GM18951 (cell line): ENCODE measurements at regions not wholly inside any gene's neighbourhood (a gene's known extent, or its start where the extent isn't known, plus 50 kb on each side); places are given as distances from the start of the nearest gene placed in this dataset.

Source experiments
- POLR2A ChIP-seq: IDR thresholded peaks from 4 replicates; pipeline ENCODE4 v1.6.1; 2011; ENCODE audit warnings: mild to moderate bottlenecking; ENCODE audit not compliant: insufficient read length, insufficient read depth; ENCODE audit errors: extremely low read depth
- in situ Hi-C: fragments of 300-500 bp; cut with MboI; formaldehyde crosslinking; loops from one replicate; pipeline ENCODE4 v1.12.0; 2022; ENCODE audit warnings: low sequenced_read_pairs, mixed read lengths, inconsistent platforms; ENCODE audit not compliant: unreplicated experiment

DNA sequence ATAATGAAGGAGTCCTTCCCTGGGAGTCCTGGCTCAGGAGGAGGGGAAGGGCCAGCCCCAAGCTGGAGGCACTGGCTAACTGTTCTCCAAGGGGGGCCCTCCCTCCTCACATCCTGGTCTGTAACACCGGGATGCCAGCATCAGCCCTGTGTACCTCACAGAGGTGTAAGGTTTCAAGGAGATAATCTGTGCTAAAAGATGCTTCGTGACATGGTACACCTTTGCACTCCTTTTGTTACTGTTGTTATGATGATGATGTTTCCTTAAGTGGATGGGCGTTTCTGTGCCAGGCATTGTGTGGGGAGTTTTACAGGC lies 236.7 kb upstream of the TNRC6C start:
- in situ Hi-C loops, result no loop called here

DNA sequence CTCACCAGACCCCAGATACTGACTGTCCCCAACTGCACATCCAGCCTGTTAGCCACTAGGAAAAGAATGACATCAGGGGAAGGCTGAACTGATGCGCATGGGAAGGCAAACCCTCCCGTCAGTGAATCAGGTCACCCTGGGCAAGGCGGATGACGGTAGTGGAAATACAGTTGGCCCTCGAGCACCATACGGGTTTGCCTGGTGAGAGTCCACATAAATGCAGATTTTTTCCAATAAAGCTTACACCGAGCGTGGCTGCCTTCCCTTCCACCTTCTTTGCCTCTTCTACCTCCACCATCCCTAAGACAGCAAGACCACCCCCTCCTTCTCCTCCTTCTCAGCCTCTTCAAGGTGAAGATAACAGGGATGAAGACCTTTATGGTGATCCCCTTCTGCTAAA lies 236.1 kb upstream of the TNRC6C start:
- TF ChIP-seq POLR2A, result no peak
- in situ Hi-C loops, result no loop called here

More for the DNA sequence above, 236.7 kb upstream of the TNRC6C start:
- no peak for TF ChIP-seq POLR2A

DNA sequence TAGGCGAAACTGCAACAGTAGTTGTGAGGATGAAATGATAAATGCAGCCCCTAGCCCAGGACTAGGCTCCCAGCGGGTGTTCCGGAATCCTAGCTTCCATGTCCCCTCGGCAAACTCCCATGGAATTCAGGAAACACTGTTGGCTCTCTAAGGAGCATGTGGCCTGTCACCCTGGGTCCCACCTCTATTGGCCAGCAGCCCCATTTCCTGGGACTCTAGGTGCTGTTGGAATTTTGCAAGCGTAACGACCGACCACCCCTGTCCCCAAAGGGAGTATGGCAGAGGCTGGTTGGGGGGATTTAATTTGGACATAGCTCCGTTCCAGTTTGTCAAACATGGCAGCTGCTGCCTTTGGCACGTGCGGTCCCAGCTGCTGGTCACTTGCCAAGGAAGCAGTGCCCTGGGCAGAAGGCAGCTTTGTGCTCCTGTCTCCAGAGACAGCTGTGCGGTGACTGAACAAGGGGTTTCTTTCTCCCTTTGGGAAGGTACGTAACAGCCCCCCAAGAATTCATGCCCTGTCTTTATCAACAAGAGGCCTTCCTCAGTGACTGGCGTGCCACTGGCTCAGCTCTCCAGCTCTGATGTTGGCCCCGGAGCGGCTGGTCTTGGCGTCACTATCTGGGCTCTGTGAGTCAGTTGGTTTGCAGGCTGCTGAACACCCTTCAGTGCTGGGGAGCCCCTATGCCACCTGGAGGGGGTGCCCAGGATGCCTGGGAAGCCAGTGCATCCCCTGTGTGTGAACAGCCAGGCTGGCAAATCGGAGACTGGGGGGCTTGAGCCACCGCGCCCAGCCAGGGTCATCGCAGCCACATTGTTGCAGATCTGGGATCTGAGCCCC lies 235.2 kb upstream of the TNRC6C start:
- in situ Hi-C loops, result no loop called here
- no peak for TF ChIP-seq POLR2A

DNA sequence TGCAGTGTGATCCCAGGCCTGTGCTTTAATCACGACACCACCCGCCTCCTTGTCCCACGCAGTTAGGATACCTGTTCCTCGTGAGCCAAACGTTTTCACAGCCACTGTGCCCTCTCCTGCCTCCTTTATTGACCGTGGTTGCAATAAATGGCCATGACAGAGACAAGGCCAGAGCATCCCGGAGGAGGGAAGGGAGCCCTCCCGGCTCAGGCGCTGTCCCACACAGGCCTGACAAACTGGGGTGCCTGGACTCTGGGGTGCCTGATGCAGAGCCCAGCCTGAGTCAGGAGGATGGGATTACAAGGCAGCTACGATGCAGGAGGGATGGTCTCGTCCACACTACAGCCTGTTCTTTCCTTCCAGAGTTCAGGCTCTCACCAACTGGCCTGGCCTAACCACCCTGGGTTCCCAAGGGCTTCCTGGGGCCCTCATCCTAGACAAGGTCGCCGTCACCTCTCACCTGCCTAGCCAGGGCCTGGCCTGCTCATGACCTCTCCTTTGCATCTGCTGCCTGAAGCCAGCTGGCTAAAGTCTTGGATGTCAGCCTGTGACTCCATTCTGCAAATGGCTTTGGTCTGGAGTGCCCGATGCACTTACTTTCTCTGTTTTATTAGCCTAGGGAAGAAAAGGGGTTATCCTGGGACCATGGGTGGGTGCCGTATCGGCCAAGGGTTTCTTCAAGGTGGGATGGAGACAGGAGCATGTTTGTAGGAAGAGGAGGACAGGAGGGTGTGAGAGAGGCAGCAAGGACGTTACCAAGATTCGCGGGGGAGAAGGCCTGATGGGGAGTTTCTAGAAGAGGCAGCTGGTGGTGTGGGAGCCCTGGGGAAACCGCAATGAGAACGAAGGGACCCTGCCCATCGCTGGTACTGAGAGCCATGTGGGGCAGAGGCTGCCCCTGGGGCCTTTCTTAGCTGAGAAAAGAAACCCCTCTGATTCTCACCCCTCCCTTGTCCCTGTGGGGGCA lies 234.3 kb upstream of the TNRC6C start:
- no peak for TF ChIP-seq POLR2A
- in situ Hi-C loops, result no loop called here

DNA sequence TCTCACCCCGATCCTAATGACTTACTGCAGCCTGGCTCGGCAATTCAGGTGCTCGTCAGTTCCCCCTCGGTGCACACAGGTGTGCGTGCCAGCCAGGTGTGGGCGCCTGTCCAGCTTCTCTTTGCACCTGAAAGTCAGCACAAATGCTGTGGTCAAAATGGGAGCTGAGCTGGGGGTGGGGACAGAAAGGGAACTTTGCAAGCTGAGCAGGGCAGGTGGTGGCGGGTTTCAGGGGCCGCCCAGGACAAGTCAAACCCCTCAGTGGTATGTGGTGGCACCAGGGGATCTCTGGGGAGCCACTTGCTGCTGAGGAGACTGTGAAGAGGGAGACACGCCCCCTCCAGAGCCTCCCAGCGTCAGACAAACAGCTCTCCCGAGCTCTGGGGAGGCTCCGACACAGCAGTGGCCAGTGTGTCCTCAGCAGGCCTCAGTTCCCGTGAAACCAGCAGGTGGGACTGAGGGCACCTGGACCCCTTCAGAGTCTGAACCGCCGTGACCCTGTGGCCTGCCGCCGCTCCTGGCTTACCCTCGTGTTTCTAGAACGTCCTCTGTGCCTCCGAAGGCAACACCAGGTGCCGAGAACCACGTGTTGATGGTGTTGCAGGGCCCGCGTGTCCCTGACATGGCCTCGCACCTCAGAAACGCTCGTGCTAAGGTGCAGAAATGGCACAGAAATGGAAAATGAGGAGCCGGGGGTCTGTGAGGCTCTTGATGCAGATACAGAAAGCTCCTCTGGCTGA lies 233.5 kb upstream of the TNRC6C start:
- no peak for TF ChIP-seq POLR2A
- in situ Hi-C loops, result no loop called here

DNA sequence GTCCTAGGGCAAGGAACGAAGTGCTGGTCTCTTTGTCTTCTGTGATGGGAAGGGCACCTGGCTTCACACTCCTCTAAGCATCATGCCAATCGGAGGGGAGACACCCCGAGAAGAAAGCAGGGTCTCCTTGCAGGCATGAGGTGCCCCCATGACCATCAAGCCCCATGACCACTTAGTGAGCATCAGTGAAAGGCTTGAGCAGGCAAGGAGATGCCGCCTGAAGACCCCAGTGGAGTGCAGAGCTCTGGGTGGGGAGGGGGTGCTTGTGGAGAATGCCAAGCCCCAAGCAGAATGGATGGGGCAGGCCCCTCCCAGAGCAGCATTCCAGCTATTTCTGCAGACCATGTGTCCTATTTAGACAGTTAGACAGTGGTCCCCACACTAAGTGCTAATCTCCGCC lies 232.7 kb upstream of the TNRC6C start:
- TF ChIP-seq POLR2A, result no peak
- in situ Hi-C loops, result no loop called here

DNA sequence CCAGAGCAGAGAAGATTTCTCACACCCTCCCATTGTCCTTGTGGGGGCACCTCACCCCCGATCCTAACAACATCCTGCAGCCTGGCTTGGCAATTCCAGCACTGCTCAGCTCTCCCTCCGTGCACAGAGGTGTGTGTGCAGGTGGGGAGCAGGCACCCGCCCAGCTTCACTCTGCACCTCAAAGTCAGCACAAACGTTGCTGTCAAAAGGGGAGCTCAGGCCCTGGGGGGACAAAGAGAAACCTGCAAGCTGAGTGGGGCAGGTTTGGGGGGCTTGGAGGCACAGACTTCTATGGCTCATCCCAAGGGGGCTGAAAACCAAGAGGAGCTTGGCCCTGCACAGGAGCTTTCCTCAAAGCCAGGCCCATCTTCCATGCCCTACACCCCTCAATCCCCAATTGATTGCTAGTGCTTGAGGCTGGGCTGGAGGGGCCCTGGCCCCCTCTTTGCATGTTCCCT lies 231.9 kb upstream of the TNRC6C start:
- no peak for TF ChIP-seq POLR2A
- in situ Hi-C loops, result no loop called here

DNA sequence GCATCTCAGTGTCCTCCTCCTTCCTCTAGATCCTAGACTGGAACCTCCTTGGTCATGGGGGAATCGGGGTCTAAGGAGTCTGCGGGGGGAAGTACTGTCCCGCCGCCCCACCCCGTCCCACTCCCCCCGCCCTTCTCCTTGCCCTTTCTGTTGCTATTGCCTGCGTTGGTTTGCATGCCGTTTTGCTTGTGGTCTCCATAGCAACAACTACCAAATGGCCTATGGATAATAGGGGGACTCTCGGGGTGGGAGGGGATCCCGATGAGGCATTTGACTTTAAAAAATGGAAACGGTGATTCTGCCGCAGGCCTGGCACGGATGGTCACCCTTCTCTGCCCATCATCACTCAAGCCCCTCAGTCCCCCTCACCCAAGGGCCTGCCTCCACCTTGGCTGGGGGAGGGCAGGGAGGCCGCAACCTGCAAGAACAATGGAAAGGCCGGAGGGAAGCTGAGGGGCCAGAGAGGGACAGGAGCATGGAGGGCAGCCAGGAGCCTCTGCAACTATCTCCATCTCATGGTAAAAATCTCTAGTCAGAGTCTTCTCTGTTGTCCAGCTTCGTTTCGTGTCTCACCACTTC lies 231.4 kb upstream of the TNRC6C start:
- no peak for TF ChIP-seq POLR2A
- in situ Hi-C loops, result no loop called here

DNA sequence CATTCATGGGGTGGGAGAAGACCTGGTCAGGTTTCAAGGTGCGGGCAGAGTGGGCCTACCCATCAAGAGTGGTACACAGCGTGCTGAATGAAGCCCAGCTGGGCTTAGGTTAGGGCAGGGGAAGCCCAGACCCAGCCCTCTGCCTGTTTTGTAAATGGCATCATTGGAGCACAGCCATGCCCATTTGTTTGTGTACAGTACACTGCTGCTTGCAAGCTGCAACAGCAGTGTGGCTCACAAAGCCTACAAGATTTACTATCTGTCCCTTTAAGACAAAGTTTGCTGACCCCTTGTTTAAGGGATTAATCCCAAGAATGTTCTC lies 230.1 kb upstream of the TNRC6C start:
- no peak for TF ChIP-seq POLR2A
- in situ Hi-C loops, result no loop called here

DNA sequence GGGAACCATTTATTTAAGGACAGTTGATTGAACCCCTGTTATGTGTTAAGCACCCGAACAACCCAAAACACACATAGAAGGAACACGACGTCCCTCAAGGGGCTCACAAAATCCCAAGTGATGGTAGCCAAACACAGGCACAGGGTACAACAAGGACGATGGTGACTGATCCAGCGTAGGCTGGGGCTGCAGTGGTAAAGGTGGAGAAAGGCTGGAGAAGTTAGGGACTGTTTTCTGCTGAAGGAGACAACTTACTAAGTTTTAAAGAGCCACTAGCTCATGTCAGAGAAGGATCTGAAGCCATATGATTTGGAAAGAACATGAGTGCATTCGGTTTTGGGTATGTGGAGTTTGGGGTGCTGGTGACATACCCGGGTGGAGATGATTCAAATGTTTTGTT lies 229.6 kb upstream of the TNRC6C start:
- in situ Hi-C loops, result no loop called here
- TF ChIP-seq POLR2A, result no peak

DNA sequence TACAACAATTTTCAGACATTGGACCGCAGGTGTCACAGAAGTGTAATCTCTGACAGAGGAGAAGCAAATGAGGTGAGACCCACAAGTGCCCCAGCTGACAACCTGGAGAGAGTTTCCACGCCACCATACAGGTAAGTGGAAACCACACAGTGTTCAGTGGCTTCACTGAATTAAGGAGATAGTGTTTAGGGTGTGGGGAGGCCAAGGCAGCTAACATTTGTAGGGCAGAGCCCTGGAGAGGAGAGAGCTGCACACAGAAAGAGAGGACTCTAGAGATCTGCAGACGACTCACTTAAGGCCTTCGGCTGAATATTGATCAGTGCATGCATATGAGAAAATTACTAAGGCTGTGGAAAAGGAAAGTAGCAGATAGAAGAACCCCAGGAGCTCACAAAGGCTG lies 228.9 kb upstream of the TNRC6C start:
- no peak for TF ChIP-seq POLR2A

DNA sequence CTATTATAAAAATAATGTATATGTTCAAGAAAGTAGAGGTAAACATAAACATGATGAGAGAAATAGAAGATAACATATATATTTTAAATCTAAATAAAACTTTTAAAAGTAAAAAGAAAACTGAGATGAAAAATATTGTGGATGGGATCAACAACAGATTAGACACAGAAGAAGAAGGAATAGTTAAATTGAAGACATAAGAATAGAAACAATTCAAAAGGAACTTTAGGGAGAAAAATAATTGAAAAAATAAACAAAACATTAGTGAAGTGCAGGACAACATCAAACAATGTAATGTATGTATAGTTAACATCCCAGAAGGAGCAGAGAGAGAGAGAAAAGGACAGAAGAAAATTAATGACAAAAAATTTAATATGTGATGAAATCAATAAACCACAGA lies 228.1 kb upstream of the TNRC6C start:
- in situ Hi-C loops, result no loop called here

More for the DNA sequence above, 228.9 kb upstream of the TNRC6C start:
- in situ Hi-C loops, result no loop called here

More for the DNA sequence above, 228.1 kb upstream of the TNRC6C start:
- no peak for TF ChIP-seq POLR2A
